Lower leg skin (tissue), 3 donors: ENCODE measurements at regions not wholly inside any gene's neighbourhood (a gene's known extent, or its start where the extent isn't known, plus 50 kb on each side); places are given as distances from the start of the nearest gene placed in this dataset.

Experiments
- POLR2A ChIP-seq, 2 donors: fragments of 450-650 bp; IDR thresholded peaks; one replicate each; pipeline ENCODE4 v1.6.1; 2016 to 2017; ENCODE audit warnings: antibody characterized with exemption in 2 of 2, mild to moderate bottlenecking in 1 of 2, moderate library complexity in 1 of 2
- TF ChIP-seq, protein P1 (sequence below), 3 donors: fragments of 450-650 bp; IDR thresholded peaks; one replicate each; pipeline ENCODE4 v1.5.1; 2016; ENCODE audit warnings: antibody characterized with exemption in 3 of 3, mild to moderate bottlenecking in 3 of 3, moderate library complexity in 2 of 3

DNA sequence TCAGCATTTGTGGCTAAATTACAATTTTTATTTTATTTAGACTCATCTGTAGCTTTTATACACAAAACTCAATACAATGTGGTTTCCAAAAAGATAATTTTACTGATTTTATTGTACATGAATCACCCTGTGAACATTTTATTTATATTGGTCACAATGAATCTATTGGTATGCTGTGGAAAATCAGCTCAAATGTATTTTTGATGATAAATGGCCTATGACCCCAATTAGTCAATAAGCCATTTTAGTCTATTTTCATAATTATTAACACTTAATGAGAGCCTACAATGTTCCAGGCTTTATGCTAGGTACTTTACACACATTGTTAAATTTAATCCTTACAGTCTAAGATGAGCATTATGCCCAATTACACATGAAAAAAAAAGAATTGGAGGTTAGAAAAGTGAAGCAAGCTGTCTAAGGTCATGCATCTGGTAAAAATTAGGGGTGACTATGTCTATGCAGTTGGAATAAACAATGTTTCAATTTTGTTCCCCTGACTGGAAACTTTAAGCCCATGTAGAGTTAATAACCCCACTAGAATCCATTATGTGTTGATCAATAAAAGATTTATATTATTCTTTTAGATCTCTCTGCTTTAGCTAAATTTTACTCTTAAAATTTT lies 344.7 kb downstream of the PABPC4L start:
- TF ChIP-seq, protein P1, sequence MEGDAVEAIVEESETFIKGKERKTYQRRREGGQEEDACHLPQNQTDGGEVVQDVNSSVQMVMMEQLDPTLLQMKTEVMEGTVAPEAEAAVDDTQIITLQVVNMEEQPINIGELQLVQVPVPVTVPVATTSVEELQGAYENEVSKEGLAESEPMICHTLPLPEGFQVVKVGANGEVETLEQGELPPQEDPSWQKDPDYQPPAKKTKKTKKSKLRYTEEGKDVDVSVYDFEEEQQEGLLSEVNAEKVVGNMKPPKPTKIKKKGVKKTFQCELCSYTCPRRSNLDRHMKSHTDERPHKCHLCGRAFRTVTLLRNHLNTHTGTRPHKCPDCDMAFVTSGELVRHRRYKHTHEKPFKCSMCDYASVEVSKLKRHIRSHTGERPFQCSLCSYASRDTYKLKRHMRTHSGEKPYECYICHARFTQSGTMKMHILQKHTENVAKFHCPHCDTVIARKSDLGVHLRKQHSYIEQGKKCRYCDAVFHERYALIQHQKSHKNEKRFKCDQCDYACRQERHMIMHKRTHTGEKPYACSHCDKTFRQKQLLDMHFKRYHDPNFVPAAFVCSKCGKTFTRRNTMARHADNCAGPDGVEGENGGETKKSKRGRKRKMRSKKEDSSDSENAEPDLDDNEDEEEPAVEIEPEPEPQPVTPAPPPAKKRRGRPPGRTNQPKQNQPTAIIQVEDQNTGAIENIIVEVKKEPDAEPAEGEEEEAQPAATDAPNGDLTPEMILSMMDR (IDR thresholded peaks at IDR 0.05), result no peak
- TF ChIP-seq POLR2A (IDR thresholded peaks at IDR 0.05), result no peak
